ENCODE measurements at regions not wholly inside any gene's neighbourhood (a gene's known extent, or its start where the extent isn't known, plus 50 kb on each side); places are given as distances from the start of the nearest gene placed in this dataset.

- TF ChIP-seq CTCF (IDR thresholded peaks at IDR 0.05) (no peak), POLR2A (IDR thresholded peaks at IDR 0.05) (no peak)
These were observed 95.7 kb upstream of the DOCK10 start for GRCh38 chr2:225137971-225138370.
